Islet of Langerhans (tissue), 1 donor: ENCODE measurements at regions not wholly inside any gene's neighbourhood (a gene's known extent, or its start where the extent isn't known, plus 50 kb on each side); places are given as distances from the start of the nearest gene placed in this dataset.

Source experiments
- FAIRE-seq: peaks from one replicate; lab custom pipeline; 2011; peaks lifted over from hg19 to GRCh38; lab: Jason Lieb, UNC

DNA sequence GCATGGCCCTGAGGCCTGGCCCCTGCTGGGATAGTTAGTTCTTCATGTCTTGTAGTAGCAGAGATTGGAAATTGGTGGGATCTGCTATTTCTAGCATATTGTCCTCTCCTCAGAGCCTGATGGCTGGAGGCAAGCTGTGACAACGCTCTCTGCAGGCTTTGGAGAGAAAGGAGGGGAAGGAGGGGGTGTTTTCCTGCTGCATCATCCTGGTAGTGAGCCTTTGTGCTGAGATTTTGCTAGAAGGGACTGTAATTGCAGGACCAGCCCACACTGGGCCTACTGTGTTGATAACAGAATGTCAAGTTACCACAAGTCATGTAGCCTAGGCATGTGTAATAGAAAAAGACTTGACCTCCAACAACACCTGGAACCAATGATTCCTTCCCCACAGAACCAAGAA, 351.0 kb downstream of the SIPA1L2 start:
- FAIRE-seq, result no peak

DNA sequence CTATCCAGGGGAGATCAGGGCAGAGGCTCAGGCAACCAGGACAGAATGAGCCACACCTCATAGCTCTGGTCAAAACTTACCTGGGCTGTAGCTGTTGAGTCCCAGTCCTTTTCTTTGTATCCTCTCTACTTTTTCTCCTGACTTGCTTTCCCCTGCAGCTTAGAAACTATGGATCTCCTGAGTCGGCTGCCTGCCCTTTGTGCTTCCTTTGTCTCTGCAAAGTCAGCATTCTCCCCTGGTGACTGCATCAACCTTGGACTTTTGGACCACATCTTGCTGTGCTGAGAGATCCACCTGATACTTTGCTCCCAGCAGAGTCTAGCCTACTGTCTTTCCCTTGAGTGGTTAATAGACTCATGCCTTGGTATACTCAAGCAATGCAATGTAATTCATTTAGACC, 353.3 kb downstream of the SIPA1L2 start:
- FAIRE-seq, result no peak

DNA sequence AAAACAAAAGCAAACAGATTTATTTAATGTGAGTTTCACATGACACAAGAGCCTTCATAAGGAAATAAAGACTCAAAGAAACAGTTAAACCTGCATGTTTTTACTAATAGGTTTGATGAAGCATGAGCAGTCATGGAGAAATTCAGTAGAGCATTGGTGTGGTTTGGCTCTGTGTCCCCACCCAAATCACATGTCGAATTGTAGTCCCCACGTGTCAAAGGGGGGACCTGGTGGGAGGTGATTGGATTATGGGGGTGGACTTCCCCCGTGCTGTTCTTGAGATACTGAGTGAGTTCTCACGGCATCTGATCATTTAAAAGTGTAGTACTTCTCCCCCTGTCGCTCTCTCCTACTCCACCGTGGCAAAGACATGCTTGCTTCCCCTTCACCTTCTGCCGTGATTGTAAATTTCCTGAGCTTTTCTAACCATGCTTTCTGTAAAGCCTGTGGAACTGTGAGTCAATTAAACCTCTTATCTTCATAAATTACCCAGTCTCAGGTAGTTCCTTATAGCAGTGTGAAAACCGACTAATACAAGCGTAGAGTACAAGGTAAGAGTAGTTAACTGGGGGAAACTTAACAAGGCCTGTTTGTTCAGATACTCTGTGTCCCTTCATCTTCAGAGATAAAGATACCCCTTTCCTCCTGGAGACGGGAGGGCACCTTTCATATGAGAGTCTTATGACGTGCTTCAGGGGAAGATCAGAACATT, 354.8 kb downstream of the SIPA1L2 start:
- no peak for FAIRE-seq

DNA sequence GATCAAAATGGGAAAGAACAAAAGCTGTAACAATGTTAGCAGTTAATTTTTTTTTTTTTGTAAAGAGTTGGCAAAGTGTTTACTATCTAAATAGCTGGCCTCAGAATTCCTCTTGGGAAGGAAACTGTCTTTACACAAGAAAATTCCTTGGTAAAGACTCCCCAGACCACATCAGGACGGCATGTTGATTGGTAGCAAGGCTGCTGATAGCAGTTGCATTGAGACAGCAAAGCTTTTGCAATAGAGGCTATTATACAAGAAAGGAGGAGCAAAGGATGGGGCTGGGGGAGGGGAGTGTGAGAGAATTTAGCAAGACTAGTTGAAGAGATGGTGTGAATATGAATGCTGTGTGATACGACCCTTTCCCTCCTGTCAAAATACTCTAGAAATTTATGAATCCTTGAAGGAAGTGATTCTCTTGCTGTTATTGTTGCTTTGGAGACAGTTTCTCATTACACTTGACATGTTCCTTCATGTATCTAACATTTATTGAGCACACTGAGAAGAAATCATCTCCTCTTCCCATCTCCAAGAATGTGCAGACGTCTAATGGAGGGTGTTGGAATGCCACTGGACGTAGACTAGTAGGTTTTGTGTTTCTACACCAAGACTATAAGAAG, 355.6 kb downstream of the SIPA1L2 start:
- FAIRE-seq, result no peak

DNA sequence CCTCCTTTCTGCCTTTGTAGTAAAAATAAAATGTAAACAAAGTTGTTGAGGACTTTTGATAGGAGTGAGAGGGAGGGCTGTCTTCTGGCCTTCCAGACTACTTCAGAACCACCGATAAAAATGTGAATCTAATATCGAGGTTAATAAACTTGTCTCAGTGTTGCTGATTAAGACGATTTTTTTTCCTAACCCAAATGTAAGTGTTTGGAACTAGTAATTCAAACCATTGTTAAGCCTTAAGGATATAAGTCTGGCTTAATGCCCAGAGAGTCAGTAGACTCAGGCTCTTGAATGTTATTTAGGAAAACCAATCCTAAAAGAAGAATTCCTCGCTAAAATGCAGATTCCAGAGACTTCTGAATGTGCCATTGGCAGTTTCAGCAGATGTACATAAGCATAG, 356.9 kb downstream of the SIPA1L2 start:
- no peak for FAIRE-seq

DNA sequence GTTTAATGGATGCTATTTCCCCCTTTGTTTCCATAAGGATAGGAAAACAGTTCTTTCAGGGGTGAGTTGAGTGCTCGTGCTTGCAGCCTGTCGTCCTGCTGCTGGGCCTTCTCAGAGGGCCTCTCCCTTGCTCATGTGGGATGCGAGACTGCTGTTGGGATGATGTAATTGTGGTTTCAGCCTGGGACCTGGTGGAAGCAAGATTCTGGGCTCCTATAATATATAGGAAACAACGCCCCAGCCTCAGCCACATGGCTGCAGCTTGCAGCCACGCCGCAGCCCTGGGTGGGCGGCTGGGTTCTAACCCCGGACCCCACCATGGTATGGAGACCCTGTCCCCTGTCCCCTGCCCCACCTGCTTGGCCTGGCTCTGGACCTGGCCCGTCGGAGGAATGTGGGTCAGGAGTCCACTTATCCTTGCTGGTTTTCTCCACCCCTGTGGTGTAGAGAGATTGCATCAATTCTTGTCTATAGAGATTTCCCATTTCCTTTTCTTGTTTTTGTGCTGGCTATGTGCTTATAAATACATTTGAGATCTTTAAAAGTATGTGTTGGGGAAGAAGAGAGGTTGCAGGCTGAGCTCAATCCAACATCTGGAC, 357.8 kb downstream of the SIPA1L2 start:
- no peak for FAIRE-seq

DNA sequence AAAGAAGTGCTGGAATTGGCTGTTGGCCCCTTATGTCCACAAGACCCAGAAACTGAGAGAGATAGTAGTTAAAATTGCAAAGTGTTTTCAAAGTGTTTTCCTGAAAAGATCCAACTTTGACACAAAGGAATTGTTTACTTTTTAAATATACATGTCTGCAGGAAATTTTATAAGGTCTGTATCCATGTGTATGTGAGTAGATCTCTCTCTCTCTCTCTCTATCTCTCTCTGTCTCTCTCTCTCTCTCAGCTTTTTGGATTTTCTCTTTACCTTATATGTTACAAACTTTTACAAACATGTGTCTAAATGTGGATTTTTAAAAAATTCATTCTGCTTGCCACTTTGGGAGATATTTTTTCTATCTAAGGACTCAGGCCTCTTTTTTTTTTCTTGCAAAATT, 358.6 kb downstream of the SIPA1L2 start:
- FAIRE-seq, result no peak

DNA sequence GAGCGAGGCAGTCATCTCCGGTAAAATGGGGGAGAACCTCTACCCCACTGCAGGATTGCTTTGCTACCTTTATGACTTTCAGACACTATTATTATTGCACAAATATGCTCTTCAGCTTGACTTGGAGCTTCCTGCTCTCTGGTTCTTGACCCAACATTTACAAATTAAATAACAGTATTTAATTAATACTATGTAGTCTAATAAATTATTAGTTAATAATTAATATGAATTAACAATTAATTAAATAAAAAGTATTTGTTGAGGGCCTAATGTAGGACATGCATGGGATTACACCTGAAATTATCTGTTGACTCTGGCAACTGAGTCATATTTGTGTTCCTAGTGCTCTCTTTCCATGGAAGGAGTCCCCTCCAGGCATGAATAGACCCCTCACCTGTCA, 359.9 kb downstream of the SIPA1L2 start:
- FAIRE-seq, result no peak

DNA sequence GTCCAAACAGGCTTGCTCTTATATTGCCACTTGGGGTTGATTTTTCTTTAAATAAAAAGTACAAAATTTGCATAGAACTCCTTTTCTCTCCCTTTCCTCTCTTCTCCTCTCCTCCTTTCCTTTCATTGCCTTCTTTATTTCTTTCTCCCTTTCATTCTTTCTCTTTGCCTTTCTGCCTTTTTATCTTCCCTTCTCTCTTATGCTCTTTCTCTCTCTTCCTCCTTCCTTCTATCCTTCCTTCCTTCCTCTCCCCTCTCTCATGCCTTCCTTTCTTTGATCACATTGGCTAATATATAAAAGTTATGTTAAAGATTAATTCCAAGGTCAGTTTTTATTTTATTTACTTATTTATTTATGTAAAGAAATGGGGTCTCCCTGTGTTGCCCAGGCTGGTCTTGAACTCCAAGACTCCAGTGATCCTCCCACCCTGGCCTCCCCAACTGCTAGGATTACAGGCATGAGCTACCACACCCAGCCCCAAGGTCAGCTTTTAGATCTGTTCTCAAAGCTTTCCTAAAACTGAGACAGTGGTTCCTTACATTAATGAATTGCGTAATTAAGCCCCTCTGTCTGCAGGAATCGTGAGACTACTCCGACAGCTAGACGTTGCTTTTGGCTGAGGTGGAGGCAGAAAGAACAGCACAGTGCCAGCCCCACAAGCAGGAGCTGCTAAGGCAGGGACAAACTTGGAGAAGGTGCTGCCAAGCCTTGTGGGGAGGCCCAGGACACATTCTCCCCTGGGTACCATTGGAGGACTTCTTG, 361.9 kb downstream of the SIPA1L2 start:
- FAIRE-seq, result no peak

DNA sequence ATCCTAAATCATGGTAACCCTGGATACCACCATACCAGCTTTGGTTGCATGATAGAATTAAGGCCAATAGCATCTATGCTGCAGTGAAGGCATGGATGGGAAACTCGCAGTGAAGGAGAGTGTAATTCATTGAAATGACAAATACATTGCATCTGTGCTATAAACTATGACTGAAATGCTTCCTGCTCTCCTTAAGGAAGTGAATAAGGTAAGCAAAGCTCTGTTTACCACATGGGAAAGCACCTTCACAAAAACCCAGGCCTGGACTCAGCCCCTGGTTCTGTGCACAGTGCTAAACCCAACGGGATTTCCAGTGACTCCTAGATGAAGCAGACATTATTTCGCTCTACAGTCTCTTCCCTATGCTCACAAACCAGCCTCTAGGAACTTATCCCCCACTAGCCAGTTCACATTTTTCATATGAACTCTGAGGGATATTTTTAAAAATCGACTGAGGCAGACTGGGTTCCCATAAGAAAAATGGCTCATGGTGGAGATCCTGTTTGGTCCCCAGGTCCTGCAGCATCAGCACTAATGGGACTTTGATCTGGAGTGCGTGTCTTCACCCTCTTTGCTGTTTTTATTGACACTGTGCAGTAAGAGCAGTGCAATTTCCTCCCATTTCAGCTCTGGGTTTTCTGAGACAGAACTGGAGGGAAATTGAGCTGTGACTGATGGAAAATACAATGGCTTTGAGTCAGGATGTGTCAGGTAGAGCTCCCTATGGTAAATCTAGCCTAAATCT, 362.7 kb downstream of the SIPA1L2 start:
- FAIRE-seq, result no peak

DNA sequence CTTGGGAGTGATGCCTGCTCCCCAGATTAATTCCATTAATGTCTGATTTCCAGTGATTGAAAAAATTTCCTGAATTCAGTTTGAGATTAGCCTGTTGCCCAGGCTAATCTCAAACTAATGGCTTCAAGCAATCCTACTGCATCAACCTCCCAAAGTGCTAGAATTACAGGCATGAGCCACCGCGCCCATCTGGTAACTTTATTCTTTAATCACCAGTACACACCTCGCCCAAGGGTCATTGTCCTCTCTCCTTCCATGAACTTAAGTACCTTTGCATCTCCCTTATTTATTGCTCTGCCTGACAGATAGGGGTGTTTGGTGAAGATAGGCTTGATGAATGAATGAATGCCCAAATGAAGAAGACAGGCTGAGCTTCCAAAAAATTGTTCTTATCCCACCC, 366.5 kb downstream of the SIPA1L2 start:
- no peak for FAIRE-seq

DNA sequence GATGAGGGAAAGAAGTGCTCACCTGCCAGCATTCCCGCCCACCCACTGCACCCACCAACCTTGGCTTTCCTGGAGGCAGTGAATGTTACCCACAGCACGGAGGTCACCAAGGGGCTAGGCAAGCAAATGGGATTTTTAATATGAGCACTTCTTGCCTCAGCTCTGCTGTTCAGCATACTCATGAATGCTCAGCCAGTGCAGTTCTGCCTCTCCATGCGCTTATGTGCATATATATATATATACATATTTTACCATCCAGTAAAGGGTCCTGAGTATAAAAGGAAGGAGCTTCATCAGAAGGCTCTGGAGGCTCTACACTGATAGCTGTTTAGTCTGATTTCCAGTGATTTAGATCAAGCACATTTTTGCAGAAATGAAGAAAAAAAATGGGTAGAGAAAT, 366.9 kb downstream of the SIPA1L2 start:
- no peak for FAIRE-seq

DNA sequence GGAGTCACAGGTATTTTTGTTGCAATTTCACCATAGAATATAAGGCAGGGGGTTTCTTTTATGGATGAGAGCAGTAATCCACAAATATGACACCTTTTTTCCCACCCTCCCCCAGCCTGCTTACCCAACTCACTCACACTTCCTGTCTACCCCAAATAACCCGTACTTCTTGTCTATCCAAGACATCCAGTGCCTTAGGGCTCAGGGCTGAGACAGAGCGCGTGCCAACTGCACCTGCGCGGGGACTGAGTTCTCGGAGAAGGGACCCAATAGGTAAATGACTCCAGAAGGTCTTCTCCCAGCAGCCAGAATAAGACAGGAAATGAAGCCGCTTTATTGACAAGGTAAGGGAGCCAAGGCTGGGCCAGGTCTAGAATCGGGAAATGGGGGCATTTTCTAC, 369.1 kb downstream of the SIPA1L2 start:
- FAIRE-seq, result no peak

DNA sequence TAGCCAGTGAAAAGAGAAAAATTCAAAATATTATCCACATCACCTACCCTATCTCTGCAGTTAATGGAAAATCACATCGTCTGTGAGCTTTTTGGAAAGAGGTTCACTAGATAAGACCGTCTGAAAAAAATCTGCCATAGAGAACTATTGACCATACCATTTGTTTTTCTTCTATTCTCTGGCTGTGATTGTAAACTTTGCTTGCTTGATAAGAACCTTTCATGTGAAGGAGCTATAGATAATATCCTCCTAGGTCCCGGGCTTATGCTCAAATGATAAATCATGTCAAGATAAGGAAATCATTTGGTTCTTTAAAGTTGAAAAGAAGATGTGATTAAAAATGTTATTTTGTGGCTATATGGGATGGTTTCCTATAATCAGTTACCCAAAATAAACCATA, 369.9 kb downstream of the SIPA1L2 start:
- no peak for FAIRE-seq

DNA sequence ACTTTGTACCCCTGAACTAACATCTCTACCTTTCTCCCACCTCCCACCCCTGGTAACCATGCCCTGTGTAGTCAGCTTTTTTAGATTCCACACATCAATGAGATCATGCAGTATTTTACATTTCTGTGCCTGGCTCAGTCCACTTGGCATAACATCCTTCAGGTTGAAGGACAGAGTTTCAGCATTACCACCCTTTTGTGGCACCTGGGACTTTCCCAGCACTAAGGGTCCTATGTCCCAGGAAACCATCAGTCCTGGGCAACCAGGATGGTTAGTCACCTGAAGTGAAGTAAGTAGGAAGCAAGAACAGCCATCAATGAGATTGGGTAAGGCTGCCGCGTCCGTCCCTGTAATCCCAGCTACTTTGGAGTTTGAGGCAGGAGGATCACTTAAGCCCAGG, 370.6 kb downstream of the SIPA1L2 start:
- FAIRE-seq, result no peak

DNA sequence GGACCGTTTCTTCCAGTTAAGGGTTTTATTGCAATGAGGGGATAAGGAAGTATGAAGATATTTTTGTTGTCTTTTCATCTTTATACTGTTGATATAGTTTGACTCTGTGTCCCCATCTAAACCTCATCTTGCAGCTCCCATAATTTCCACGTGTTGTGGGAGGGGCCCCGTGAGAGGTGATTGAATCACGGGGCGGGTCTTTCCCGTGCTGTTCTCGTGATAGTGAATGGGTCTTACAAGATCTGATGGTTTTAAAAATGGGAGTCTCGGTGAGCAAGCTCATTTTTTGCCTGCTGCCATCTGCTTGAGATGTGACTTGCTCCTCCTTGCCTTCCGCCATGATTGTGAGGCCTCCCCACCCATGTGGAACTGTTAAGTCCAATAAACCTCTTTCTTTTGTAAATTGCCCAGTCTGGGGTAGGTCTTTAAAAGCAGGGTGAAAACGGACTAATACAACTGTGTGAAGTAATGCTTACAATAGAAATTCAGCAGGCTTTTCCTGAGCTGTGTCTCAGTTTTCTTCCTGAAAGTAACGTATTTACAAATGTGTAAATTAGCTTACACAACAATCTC, 377.3 kb downstream of the SIPA1L2 start:
- FAIRE-seq, result no peak

DNA sequence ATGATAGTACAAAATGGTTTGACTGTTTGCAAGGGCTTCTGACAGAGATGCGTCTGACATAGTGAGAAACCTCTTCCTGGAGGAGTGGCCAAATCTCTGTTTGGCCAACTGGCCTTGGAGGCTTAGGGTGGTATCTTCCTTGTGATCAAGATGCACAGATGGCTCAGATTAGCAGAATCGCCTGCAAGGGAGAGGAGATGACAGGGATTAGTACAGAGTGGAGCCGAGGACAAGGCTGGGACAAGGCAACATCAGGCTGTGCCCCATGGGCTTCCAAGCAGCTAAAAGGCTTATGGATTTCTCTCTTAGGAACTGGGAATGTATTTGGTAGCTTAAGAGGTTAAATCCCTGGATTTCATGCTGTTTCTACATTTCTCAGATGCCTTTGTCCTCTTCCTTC, 379.1 kb downstream of the SIPA1L2 start:
- FAIRE-seq, result no peak

DNA sequence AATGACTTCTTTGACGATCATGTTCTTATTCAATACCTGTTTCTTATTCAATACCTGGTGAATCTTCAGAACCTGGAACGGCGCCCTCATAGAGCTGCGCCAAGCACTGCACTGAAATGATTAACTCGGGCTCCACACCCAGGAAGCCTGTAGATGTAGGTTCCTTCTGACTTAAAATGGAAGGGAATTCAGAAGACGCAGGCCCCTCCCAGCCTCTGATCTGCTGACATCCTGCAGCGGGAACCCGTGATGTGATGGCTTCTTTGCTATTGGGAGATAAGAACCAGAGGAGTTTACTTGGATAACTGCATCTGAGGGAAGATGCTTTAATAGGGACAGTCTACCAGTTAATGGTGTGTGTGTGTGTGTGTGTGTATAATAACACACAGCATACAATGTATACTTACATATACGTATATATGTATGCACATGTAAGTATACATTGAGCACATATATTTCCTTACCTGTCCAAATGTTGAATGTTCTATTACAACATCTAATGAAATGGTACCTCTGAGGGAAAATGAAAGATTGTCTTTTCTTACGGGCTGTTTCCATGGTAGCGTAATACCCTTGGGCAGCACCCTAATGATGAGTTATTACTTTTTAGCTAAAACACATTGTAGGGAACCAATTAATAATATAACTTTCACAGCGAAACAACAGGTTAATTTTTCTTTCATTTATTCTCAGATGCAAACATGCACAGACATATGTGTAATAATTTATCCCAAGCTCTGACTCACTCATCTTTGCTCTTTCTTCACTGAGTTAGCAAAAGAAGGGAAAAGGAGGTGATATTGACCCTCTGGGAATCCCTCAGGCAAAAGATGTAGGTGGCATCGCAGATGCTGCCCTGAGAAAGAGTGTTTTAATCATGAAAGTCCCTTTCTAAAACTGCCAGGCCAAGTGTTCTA, 379.8 kb downstream of the SIPA1L2 start:
- FAIRE-seq, result no peak

DNA sequence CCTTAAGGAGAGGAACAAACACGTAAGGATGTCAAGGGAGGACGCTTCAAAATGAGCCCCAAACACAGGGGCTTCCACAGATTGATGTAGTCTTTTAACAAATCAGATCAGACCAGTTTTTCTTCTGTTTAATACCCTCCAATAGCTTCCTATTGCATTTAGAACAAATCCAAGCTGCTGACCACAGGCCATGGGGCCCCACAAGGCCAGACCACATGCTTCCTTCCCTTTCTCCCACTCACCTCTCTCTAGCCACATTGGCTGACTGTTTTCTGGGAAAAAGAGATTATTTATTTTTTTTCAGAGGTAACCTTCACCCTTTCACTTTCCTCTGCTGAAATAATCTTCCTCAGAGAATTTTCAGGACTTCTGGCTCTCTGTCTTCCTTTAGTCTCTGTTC, 380.6 kb downstream of the SIPA1L2 start:
- no peak for FAIRE-seq

DNA sequence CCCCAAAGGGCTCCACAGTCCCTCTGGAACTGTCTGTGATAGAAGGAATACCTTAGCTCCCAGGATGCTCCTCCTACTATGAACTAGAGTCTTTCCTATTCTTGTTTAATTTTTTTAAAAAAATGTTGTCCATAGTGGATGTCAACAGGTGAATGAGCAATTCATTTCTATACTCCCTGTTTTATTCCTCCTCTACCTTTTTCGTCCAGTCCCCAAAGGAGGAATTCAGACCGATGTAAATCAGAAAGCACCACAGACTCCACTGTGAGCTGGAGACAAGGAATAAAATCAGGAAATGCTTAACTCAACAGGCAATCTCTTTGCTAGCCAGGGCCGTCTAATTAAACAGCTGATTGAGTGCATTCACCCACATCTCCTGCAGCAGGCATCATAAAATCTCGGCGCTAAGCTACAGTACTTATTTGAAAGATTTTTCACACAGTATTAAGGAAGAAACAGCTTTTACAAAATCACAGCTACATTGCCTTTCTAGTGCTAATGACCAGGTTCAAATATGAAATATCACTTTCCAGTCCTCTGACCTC, 381.6 kb downstream of the SIPA1L2 start:
- FAIRE-seq, result no peak

DNA sequence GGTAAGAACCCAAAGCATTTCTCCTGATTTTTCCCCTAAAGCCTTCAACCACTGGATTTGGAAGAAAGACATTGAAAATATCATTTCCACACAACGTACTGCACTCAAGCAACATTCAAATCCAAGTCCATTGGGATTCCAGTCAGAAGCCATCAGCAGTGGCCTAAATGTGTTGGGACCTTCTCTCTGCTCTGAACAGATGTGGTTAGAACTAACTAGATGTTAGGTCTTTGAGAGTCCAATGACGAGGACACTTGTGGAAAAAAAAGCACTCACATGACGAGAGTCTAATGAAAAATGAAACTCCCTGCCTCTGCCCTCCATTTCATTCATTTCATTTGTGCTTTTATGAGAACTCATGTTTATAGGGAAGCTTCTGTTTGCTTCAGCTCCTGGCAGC, 382.3 kb downstream of the SIPA1L2 start:
- no peak for FAIRE-seq
